ENCODE measurements at regions not wholly inside any gene's neighbourhood (a gene's known extent, or its start where the extent isn't known, plus 50 kb on each side); places are given as distances from the start of the nearest gene placed in this dataset.

DNA sequence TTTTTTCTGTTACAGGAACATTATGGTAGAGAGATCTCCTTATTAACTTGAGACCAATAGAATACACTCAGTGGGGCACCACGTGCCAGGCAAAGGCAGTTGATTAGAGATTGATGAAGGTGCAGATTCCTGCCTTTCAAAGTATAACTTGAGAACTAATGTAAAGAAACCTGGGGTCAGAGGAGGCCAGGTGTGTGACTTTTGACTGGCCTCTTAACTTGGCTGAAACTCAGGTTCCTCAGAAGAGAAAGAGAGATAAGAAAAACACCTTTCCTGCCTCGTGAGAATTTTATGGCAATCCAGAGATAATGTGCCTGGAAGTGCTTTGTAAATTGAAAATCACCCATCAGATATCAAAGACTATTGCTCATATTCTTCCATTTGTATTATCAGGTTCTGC lies 110.7 kb upstream of the GZMB start:
- no peak for TF ChIP-seq POLR2A (IDR thresholded peaks at IDR 0.05)
- TF ChIP-seq, protein P1, sequence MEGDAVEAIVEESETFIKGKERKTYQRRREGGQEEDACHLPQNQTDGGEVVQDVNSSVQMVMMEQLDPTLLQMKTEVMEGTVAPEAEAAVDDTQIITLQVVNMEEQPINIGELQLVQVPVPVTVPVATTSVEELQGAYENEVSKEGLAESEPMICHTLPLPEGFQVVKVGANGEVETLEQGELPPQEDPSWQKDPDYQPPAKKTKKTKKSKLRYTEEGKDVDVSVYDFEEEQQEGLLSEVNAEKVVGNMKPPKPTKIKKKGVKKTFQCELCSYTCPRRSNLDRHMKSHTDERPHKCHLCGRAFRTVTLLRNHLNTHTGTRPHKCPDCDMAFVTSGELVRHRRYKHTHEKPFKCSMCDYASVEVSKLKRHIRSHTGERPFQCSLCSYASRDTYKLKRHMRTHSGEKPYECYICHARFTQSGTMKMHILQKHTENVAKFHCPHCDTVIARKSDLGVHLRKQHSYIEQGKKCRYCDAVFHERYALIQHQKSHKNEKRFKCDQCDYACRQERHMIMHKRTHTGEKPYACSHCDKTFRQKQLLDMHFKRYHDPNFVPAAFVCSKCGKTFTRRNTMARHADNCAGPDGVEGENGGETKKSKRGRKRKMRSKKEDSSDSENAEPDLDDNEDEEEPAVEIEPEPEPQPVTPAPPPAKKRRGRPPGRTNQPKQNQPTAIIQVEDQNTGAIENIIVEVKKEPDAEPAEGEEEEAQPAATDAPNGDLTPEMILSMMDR (IDR thresholded peaks at IDR 0.05) = no peak
